Adrenal gland (tissue), 9 donors: ENCODE measurements at regions not wholly inside any gene's neighbourhood (a gene's known extent, or its start where the extent isn't known, plus 50 kb on each side); places are given as distances from the start of the nearest gene placed in this dataset.

ENCODE experiments used
- DNase-seq, 7 donors: peaks; one replicate each; pipeline ENCODE4 v3.0.0-alpha.2; 2019 to 2020
- H3K27ac ChIP-seq, 5 donors: fragments of 200-600 bp; sonication (generic) in 4 of 5; 1 replicate in 3 of 5; 2 replicates in 2 of 5; pipeline versions ENCODE4 v1.5.1 to v1.8.0; 2016 to 2020; ENCODE audit warnings: mild to moderate bottlenecking in 1 of 5
- H3K27me3 ChIP-seq: fragments of 200-600 bp; 2 replicates; pipeline ENCODE4 v1.8.0; 2021
- H3K36me3 ChIP-seq, 2 donors: fragments of 200-600 bp; replicated peaks in 1 of 2; 1 replicate in 1 of 2; 2 replicates in 1 of 2; pipeline versions ENCODE4 v1.5.1 to v1.8.0; 2018 to 2022
- H3K4me1 ChIP-seq, 2 donors: fragments of 200-600 bp; replicated peaks in 1 of 2; 1 replicate in 1 of 2; 2 replicates in 1 of 2; pipeline versions ENCODE4 v1.5.1 to v1.8.0; 2018 to 2021
- H3K4me3 ChIP-seq, 4 donors: fragments of 200-600 bp; sonication (generic) in 3 of 4; one replicate each; pipeline ENCODE4 v1.5.1; 2016 to 2018
- H3K9me3 ChIP-seq, 3 donors: fragments of 200-600 bp; sonication (generic) in 1 of 3; replicated peaks in 1 of 3; 1 replicate in 2 of 3; 2 replicates in 1 of 3; pipeline versions ENCODE4 v1.5.1 to v1.8.0; 2016 to 2021
- CTCF ChIP-seq, 6 experiments: fragments of 450-650 bp in 4 of 6; fragments of 200-600 bp in 2 of 6; sonication (generic) in 1 of 6; IDR thresholded peaks; 1 replicate in 5 of 6; 2 replicates in 1 of 6; pipeline versions ENCODE4 v1.5.1 to v1.8.0; 2016 to 2021; ENCODE audit warnings: antibody characterized with exemption in 6 of 6, mild to moderate bottlenecking in 2 of 6, moderate library complexity in 1 of 6
- POLR2A ChIP-seq, 2 donors: fragments of 450-650 bp; IDR thresholded peaks; one replicate each; pipeline ENCODE4 v1.6.1; 2017; ENCODE audit warnings: antibody characterized with exemption in 2 of 2, mild to moderate bottlenecking in 2 of 2, moderate library complexity in 1 of 2
- WGBS, 4 donors: extraction: QIAGEN DNeasy Blood & Tissue Kit in 2 of 4; methylation state at CpG; one replicate each; pipeline versions ENCODE4 v1.1.5 to v1.1.7; 2013 to 2017; 5-methylcytosine and 5-hydroxymethylcytosine counted together
- intact Hi-C, 2 donors: fragments of 100-400 bp; cut with DNase I; formaldehyde crosslinking; loops; one replicate each; pipeline versions ENCODE4 v1.14.1 to v1.15.0; 2022 to 2023
- donor health status: healthy with polysubstance abuse.
- donor health status: Bipolar disorder and iron deficiency.
- donor health status: DM: yes; HTN: yes; CAD: no.
- donor health status: DM: no; HTN: no; CAD: no.
- donor health status: DM: no; HTN: no; CAD: no.

DNA sequence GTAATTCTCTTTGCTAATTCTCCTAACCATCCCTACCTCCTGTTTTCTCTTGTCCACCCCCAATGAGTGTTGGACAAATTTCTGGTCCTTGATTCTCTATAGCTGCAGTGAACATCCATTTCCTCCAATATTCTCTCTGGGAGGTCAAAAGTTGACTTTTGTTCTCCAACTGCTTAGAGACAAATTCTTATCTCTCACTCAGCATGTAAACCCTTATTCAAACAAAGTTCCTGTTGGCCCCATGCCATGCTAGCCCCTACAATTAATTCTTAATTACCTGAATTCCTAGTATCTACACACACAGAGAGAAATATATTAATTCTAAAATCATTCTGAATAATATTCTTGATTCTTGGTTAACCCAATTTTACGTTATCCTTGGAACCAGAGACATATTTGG, 472.9 kb upstream of the ACTBL2 start:
- intact Hi-C loops = no loop called here
- H3K9me3 ChIP-seq = peaks cover 0 to 4% (median 0%) of the 10 kb centered on the region in 3 donors
- no peak overlapping the region for H3K27ac ChIP-seq
- no peaks in the 10 kb centered on the region for H3K27me3 ChIP-seq
- H3K4me3 ChIP-seq = no peak overlapping the region
- TF ChIP-seq POLR2A (IDR thresholded peaks at IDR 0.05) (no peak), CTCF (IDR thresholded peaks at IDR 0.05) (no peak)
- H3K36me3 ChIP-seq = no peaks in the 10 kb centered on the region
- WGBS, 4 donors = 0 to 48% (median 22%) methylated on average over 1 of the region's 1 CpG
- no peak for DNase-seq
- H3K4me1 ChIP-seq = no peaks in the 10 kb centered on the region

DNA sequence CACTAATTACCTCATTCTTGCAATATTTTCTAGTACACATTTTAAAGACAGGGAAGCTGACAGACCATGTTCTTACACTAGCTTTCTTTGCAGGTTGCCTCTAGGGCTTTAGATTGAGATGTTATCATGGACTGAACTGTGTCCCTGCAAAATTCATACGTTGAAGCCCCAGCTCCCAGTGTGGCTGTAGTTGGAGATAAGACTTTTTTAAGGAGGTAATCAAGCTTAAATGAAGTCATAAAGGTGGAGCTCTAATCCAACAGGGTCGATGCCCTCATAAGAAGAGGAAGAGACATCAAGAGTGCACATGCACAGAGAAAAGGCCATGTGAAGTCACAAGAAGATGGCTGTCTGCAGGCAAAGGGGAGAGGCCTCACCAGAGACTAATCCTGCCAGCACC, 471.2 kb upstream of the ACTBL2 start:
- H3K4me1 ChIP-seq = no peaks in the 10 kb centered on the region
- TF ChIP-seq CTCF (IDR thresholded peaks at IDR 0.05) (no peak), POLR2A (IDR thresholded peaks at IDR 0.05) (no peak)
- H3K27ac ChIP-seq = no peak overlapping the region
- H3K27me3 ChIP-seq = no peaks in the 10 kb centered on the region
- no peak for DNase-seq
- 61 to 74% (median 68%) methylated on average over 2 of the region's 2 CpGs for WGBS, 4 donors
- H3K36me3 ChIP-seq = no peaks in the 10 kb centered on the region
- H3K4me3 ChIP-seq = no peak overlapping the region
- intact Hi-C loops = no loop called here
- H3K9me3 ChIP-seq = peaks cover 0 to 4% (median 0%) of the 10 kb centered on the region in 3 donors

DNA sequence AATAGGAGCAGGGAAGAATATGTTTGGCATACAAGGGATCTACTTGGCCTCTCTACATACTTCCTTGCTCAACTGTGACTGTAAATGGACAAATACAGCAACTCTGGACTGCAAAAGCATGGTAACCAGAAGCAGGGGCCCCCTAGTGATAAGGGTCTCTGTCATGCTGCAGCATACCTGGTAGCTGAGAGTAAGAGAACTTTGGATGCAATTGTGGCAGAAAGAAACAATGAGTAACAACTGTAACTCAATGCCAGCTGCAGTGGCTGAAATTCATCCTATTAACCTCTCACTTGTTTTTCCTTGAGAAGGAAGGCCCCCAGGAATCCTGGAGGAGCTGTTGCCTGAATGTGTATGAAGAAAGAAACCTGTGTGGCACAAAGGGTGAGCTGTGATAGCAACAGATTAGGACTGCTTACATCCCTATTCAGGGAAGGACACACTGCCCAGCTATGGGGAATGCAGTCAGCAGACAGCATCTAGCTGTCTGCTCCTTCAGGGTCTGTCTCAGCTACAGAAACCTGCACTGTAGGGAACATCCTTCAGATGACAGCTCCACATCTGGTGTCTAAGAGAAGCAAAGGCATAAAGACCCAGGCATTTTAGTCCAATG, 468.1 kb upstream of the ACTBL2 start:
- Histone ChIP-seq H3K4me3 (no peak overlapping the region), H3K9me3 (no peaks in the 10 kb centered on the region), H3K27ac (no peak overlapping the region), H3K27me3 (no peaks in the 10 kb centered on the region), H3K4me1 (no peaks in the 10 kb centered on the region), H3K36me3 (no peaks in the 10 kb centered on the region)
- TF ChIP-seq CTCF (IDR thresholded peaks at IDR 0.05) (no peak), POLR2A (IDR thresholded peaks at IDR 0.05) (no peak)
- DNase-seq = no peak
- intact Hi-C loops = no loop called here

GRCh38 chr5:57948091-57948490, 465.5 kb upstream of the ACTBL2 start:
- Histone ChIP-seq H3K4me1 (no peaks in the 10 kb centered on the region), H3K36me3 (no peaks in the 10 kb centered on the region), H3K27me3 (no peaks in the 10 kb centered on the region), H3K4me3 (no peak overlapping the region), H3K9me3 (no peaks in the 10 kb centered on the region), H3K27ac (no peak overlapping the region)
- no peak for DNase-seq
- 78 to 83% (median 80%) methylated on average over 1 of the region's 1 CpG for WGBS, 4 donors
- TF ChIP-seq POLR2A (IDR thresholded peaks at IDR 0.05) = no peak
- no peak for TF ChIP-seq CTCF (IDR thresholded peaks at IDR 0.05)
- intact Hi-C loops = no loop called here
